C4-2B (cell line): ENCODE measurements at regions not wholly inside any gene's neighbourhood (a gene's known extent, or its start where the extent isn't known, plus 50 kb on each side); places are given as distances from the start of the nearest gene placed in this dataset.

ENCODE experiments used
- H3K27ac ChIP-seq: fragments of 450-650 bp; 2 replicates; pipeline ENCODE4 v1.5.1; 2017
- CTCF ChIP-seq: fragments of 450-650 bp; conservative IDR thresholded peaks from 2 replicates; pipeline ENCODE4 v1.5.1; 2017; ENCODE audit warnings: mild to moderate bottlenecking
- ZFX ChIP-seq: fragments of 450-650 bp; IDR thresholded peaks from 2 replicates; pipeline ENCODE4 v1.6.1; 2017

- H3K27ac ChIP-seq: no peak overlapping the region
- TF ChIP-seq ZFX (no peak), CTCF (no peak)
These were observed 1409.4 kb downstream of the MRPL39 start for GRCh38 chr21:24197923-24198322.

- TF ChIP-seq CTCF (no peak), ZFX (no peak)
- H3K27ac ChIP-seq: no peak overlapping the region
These were observed 1410.1 kb downstream of the MRPL39 start for GRCh38 chr21:24197132-24197643.

- no peak overlapping the region for H3K27ac ChIP-seq
- TF ChIP-seq ZFX: no peak
- TF ChIP-seq CTCF: no peak
These were observed 1418.8 kb downstream of the MRPL39 start for GRCh38 chr21:24188506-24188905.

GRCh38 chr21:24183077-24183476 is 1424.2 kb downstream of the MRPL39 start:
- no peak for TF ChIP-seq ZFX
- TF ChIP-seq CTCF: no peak
- no peak overlapping the region for H3K27ac ChIP-seq

GRCh38 chr21:24179110-24179509 is 1428.2 kb downstream of the MRPL39 start:
- TF ChIP-seq ZFX: no peak
- no peak for TF ChIP-seq CTCF
- H3K27ac ChIP-seq: no peak overlapping the region

GRCh38 chr21:24175106-24175505 is 1432.2 kb downstream of the MRPL39 start:
- H3K27ac ChIP-seq: no peak overlapping the region
- TF ChIP-seq CTCF (no peak), ZFX (no peak)

GRCh38 chr21:24171736-24172135 is 1435.5 kb downstream of the MRPL39 start:
- no peak overlapping the region for H3K27ac ChIP-seq
- TF ChIP-seq ZFX (no peak), CTCF (no peak)
